GM12878 (cell line): ENCODE measurements at regions not wholly inside any gene's neighbourhood (a gene's known extent, or its start where the extent isn't known, plus 50 kb on each side); places are given as distances from the start of the nearest gene placed in this dataset.

Source experiments
- ATAC-seq: fragments of 200-7000 bp; cut with Tn5 transposase; 3 replicates; pipeline ENCODE4 v1.9.1; 2020; ENCODE audit warnings: mild to moderate bottlenecking, moderate library complexity
- BruUV-seq: library from RNA; stranded (reverse); fragments of 400-500 nt; replicated peaks from 2 replicates; lab custom pipeline; 2021; lab: Mats Ljungman, UMichigan
- CTCF ChIA-PET: fragments of 300-600 bp; sonication (Branson Sonifier 250); formaldehyde crosslinking; extraction: SDS; loops from one replicate; lab custom pipeline; 2021; ENCODE audit warnings: inconsistent platforms; lab: Yijun Ruan, JAX
- POLR2A ChIA-PET: fragments of 350-600 bp; formaldehyde crosslinking; extraction: SDS; loops from one replicate; lab custom pipeline; 2021; ENCODE audit warnings: inconsistent platforms; lab: Charles Lee
- RAD21 ChIA-PET: fragments of 300-600 bp; sonication (Branson Sonifier 250); formaldehyde crosslinking; loops from one replicate; lab custom pipeline; 2023; ENCODE audit warnings: antibody characterized with exemption; ENCODE audit not compliant: unreplicated experiment; lab: Charles Lee
- SMC1A ChIA-PET: fragments of 300-600 bp; sonication (Branson Sonifier 250); formaldehyde crosslinking; loops from one replicate; lab custom pipeline; 2023; ENCODE audit not compliant: unreplicated experiment, uncharacterized antibody; lab: Charles Lee
- DNase-seq: peaks from one replicate; pipeline ENCODE4 v3.0.0-alpha.2; 2011; ENCODE audit warnings: low read depth, low spot score
- FAIRE-seq: peaks from 3 replicates; lab custom pipeline; 2011; peaks lifted over from hg19 to GRCh38; lab: Jason Lieb, UNC
- H2AFZ ChIP-seq: 2 replicates; pipeline ENCODE4 v1.6.0; 2011; ENCODE audit warnings: low read depth, low read length, control low read depth; ENCODE audit not compliant: control insufficient read depth
- H3K27ac ChIP-seq: 2 replicates; pipeline ENCODE4 v1.5.1; 2011; ENCODE audit warnings: control low read depth; ENCODE audit not compliant: control insufficient read depth, insufficient read depth
- H3K27me3 ChIP-seq, 2 experiments: replicated peaks in 1 of 2; 2 replicates each; pipeline versions ENCODE4 v1.6.0 to v1.6.1; 2011; ENCODE audit warnings: low read length in 1 of 2; ENCODE audit not compliant: control insufficient read depth in 2 of 2, insufficient read depth in 2 of 2
- H3K36me3 ChIP-seq, 2 experiments: 2 replicates each; pipeline ENCODE4 v1.5.1; 2011; ENCODE audit warnings: low read length in 1 of 2; ENCODE audit not compliant: control insufficient read depth in 2 of 2, insufficient read depth in 2 of 2
- H3K4me1 ChIP-seq: 2 replicates; pipeline ENCODE4 v1.6.1; 2011; ENCODE audit warnings: mild to moderate bottlenecking, low read length, moderate library complexity, mixed read lengths; ENCODE audit not compliant: control insufficient read depth, insufficient read depth
- H3K4me2 ChIP-seq: 2 replicates; pipeline ENCODE4 v1.6.0; 2011; ENCODE audit warnings: control low read depth; ENCODE audit not compliant: control insufficient read depth, insufficient read depth
- H3K4me3 ChIP-seq: fragments of 200-600 bp; sonication (generic); 2 replicates; pipeline ENCODE4 v1.5.1; 2016
- H3K79me2 ChIP-seq: 2 replicates; pipeline ENCODE4 v1.6.0; 2011; ENCODE audit warnings: low read length; ENCODE audit not compliant: control insufficient read depth, insufficient read depth
- H3K9ac ChIP-seq: 2 replicates; pipeline ENCODE4 v1.8.0; 2011; ENCODE audit warnings: low read length, control low read depth, mixed read lengths; ENCODE audit not compliant: control insufficient read depth, insufficient read depth
- H3K9me3 ChIP-seq: replicated peaks from 3 replicates; pipeline ENCODE4 v1.5.1; 2011; ENCODE audit warnings: mild to moderate bottlenecking, low read length; ENCODE audit not compliant: control insufficient read depth, insufficient read depth
- H4K20me1 ChIP-seq: 2 replicates; pipeline ENCODE4 v1.6.0; 2011; ENCODE audit not compliant: control insufficient read depth, insufficient read depth
- BCL3 ChIP-seq: IDR thresholded peaks from 2 replicates; pipeline ENCODE4 v1.6.1; 2011; ENCODE audit warnings: borderline replicate concordance, low read depth, mild to moderate bottlenecking, moderate library complexity, low read length; ENCODE audit not compliant: insufficient read depth, poor library complexity, severe bottlenecking
- ESRRA ChIP-seq: IDR thresholded peaks from 2 replicates; pipeline ENCODE4 v1.6.1; 2012; ENCODE audit warnings: mild to moderate bottlenecking, low read length, improper control_type of control experiment
- TBL1XR1 ChIP-seq: IDR thresholded peaks from 2 replicates; pipeline ENCODE4 v1.6.1; 2012; ENCODE audit warnings: low read depth, low read length, improper control_type of control experiment
- ZNF274 ChIP-seq: IDR thresholded peaks from one replicate; pipeline ENCODE4 v1.8.0; 2011; ENCODE audit not compliant: insufficient read length, insufficient read depth
- WGBS: methylation state at CpG from one replicate; pipeline ENCODE4 v1.1.6; 2016; ENCODE audit warnings: low lambda C conversion rate; ENCODE audit not compliant: insufficient replicate concordance, insufficient coverage; ENCODE audit errors: missing lambda C conversion rate; 5-methylcytosine and 5-hydroxymethylcytosine counted together
- in situ Hi-C: fragments of 300-500 bp; cut with MboI; formaldehyde crosslinking; loops from 9 replicates; pipeline ENCODE4 v1.14.3; 2018; ENCODE audit warnings: mixed read lengths
- intact Hi-C: fragments of 100-400 bp; cut with micrococcal nuclease; formaldehyde crosslinking; loops from one replicate; pipeline ENCODE4 v1.14.2; 2022; ENCODE audit not compliant: unreplicated experiment
- TF ChIP-seq, protein P1 (sequence below): fragments of 450-650 bp; IDR thresholded peaks from 2 replicates; pipeline ENCODE4 v1.6.1; 2018; ENCODE audit warnings: mild to moderate bottlenecking, low read depth, moderate library complexity; ENCODE audit not compliant: partially characterized antibody
- TF ChIP-seq, protein P2 (sequence below): fragments of 450-650 bp; formaldehyde crosslinking; IDR thresholded peaks from 2 replicates; pipeline ENCODE4 v1.5.0; 2022; ENCODE audit warnings: mild to moderate bottlenecking, missing genetic modification characterization

DNA sequence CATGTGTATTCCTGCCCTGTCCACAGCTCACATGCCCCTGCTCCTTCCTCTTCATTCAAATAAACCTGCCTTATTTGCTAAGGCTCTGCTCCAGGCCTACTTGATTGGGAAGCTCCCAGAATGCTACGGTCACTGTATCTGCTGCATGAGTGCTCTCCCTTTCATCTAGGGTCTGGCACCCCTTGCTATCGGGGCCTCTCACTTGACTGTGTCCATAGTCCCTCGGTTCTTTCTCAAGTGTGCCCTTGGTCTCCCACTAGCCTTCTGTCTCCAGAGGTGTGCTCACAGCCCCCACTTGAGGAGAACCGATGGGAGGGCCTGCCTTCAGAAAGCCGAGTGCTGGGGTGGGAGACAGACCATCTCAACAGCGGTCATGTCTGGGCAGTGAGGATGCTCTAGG lies 57.4 kb upstream of the NMNAT3 start:
- no peaks in the 10 kb centered on the region for H3K36me3 ChIP-seq
- no peak overlapping the region for H2AFZ ChIP-seq
- H3K4me1 ChIP-seq, result no peaks in the 10 kb centered on the region
- SMC1A ChIA-PET, result no interaction called here
- WGBS, result 30% methylated on average over 6 of the region's 6 CpGs
- no peak for TF ChIP-seq ESRRA
- no peak for TF ChIP-seq ZNF274
- TF ChIP-seq, protein P1, sequence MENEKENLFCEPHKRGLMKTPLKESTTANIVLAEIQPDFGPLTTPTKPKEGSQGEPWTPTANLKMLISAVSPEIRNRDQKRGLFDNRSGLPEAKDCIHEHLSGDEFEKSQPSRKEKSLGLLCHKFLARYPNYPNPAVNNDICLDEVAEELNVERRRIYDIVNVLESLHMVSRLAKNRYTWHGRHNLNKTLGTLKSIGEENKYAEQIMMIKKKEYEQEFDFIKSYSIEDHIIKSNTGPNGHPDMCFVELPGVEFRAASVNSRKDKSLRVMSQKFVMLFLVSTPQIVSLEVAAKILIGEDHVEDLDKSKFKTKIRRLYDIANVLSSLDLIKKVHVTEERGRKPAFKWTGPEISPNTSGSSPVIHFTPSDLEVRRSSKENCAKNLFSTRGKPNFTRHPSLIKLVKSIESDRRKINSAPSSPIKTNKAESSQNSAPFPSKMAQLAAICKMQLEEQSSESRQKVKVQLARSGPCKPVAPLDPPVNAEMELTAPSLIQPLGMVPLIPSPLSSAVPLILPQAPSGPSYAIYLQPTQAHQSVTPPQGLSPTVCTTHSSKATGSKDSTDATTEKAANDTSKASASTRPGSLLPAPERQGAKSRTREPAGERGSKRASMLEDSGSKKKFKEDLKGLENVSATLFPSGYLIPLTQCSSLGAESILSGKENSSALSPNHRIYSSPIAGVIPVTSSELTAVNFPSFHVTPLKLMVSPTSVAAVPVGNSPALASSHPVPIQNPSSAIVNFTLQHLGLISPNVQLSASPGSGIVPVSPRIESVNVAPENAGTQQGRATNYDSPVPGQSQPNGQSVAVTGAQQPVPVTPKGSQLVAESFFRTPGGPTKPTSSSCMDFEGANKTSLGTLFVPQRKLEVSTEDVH, result no peak
- POLR2A ChIA-PET, result no interaction called here
- H3K27me3 ChIP-seq, result no peaks in the 10 kb centered on the region
- no peaks in the 10 kb centered on the region for H3K9me3 ChIP-seq
- no peaks in the 10 kb centered on the region for H3K79me2 ChIP-seq
- ATAC-seq, result no peak
- H4K20me1 ChIP-seq, result no peaks in the 10 kb centered on the region
- intact Hi-C loops, result no loop called here
- FAIRE-seq, result no peak
- no peak overlapping the region for H3K4me3 ChIP-seq
- no peak overlapping the region for H3K4me2 ChIP-seq
- DNase-seq, result no peak
- in situ Hi-C loops, result no loop called here
- no TSS peak for BruUV-seq
- RAD21 ChIA-PET, result no interaction called here
- H3K27ac ChIP-seq, result no peak overlapping the region
- no peak overlapping the region for H3K9ac ChIP-seq
- CTCF ChIA-PET, result interaction anchor here (0.6 kb wide), 1 partner anchor 13 kb away, joined by 3 read pairs; no protein-coding TSS in a partner anchor

- FAIRE-seq, result no peak
- ChIA-PET RAD21 (no interaction called here), SMC1A (no interaction called here)
- TF ChIP-seq BCL3, result no peak
- TF ChIP-seq, protein P2, sequence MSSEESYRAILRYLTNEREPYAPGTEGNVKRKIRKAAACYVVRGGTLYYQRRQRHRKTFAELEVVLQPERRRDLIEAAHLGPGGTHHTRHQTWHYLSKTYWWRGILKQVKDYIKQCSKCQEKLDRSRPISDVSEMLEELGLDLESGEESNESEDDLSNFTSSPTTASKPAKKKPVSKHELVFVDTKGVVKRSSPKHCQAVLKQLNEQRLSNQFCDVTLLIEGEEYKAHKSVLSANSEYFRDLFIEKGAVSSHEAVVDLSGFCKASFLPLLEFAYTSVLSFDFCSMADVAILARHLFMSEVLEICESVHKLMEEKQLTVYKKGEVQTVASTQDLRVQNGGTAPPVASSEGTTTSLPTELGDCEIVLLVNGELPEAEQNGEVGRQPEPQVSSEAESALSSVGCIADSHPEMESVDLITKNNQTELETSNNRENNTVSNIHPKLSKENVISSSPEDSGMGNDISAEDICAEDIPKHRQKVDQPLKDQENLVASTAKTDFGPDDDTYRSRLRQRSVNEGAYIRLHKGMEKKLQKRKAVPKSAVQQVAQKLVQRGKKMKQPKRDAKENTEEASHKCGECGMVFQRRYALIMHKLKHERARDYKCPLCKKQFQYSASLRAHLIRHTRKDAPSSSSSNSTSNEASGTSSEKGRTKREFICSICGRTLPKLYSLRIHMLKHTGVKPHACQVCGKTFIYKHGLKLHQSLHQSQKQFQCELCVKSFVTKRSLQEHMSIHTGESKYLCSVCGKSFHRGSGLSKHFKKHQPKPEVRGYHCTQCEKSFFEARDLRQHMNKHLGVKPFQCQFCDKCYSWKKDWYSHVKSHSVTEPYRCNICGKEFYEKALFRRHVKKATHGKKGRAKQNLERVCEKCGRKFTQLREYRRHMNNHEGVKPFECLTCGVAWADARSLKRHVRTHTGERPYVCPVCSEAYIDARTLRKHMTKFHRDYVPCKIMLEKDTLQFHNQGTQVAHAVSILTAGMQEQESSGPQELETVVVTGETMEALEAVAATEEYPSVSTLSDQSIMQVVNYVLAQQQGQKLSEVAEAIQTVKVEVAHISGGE (CRISPR knock-in tag), result no peak
- TF ChIP-seq, protein P1, result no peak
- TF ChIP-seq TBL1XR1, result no peak
Observed at GRCh38 chr3:139732729-139733128, 55.0 kb upstream of the NMNAT3 start.

More at GRCh38 chr3:139732729-139733128, 55.0 kb upstream of the NMNAT3 start:
- Histone ChIP-seq H3K9me3 (no peaks in the 10 kb centered on the region), H4K20me1 (no peaks in the 10 kb centered on the region), H3K4me2 (no peak overlapping the region), H3K4me3 (no peak overlapping the region), H3K27me3 (no peaks in the 10 kb centered on the region), H3K36me3 (no peaks in the 10 kb centered on the region), H3K79me2 (no peaks in the 10 kb centered on the region), H3K4me1 (no peaks in the 10 kb centered on the region), H2AFZ (no peak overlapping the region), H3K9ac (no peak overlapping the region), H3K27ac (no peak overlapping the region)
- WGBS, result 4% methylated on average over 1 of the region's 1 CpG
- ATAC-seq (no peak), DNase-seq (no peak)
- intact Hi-C loops, result no loop called here
- in situ Hi-C loops, result no loop called here
- ChIA-PET CTCF (no interaction called here), POLR2A (no interaction called here)
- BruUV-seq, result no TSS peak
